ENCODE measurements at regions not wholly inside any gene's neighbourhood (a gene's known extent, or its start where the extent isn't known, plus 50 kb on each side); places are given as distances from the start of the nearest gene placed in this dataset.

DNA sequence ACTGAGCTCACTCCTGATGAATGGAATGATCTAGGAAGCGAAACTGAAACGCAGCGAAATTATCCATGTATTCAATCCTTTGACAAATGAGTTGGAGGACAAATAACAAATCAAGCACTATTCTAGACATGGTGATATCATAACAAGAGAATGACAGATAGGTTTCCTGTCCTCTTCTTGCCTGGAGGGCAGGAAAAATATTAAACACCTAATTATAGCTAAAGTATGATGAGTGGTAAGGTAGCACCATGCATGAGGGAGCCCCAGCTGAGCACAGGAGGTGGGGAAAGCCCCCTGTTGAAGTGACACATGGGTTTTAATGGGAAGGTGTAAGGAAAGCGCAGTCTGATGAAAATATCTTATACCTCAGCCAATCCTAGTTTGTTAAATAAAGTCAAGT lies 225.2 kb downstream of the NPR3 start:
- no peak overlapping the region for H3K23ac ChIP-seq (ENCODE audit: low read length)
- no peak overlapping the region for H2BK120ac ChIP-seq (ENCODE audit: insufficient read depth, low read length, poor library complexity)
- no peak overlapping the region for H3K4ac ChIP-seq (ENCODE audit: low read depth, low read length)
- H3K4me1 ChIP-seq (ENCODE audit: control insufficient read depth in 1 of 2, insufficient read depth in 2 of 2, low read length in 2 of 2) = no peaks in the 10 kb centered on the region
- H3K9me3 ChIP-seq (ENCODE audit: insufficient read depth, low read depth, low read length) = no peaks in the 10 kb centered on the region
- WGBS (ENCODE audit: extremely low coverage, insufficient coverage, insufficient read length) = no CpG with 5 or more reads among the region's 4 CpGs
- no peaks in the 10 kb centered on the region for H3K27me3 ChIP-seq (ENCODE audit: insufficient read depth, low read length)
- H3K4me2 ChIP-seq (ENCODE audit: low read length) = no peak overlapping the region
- no peak overlapping the region for H2AK5ac ChIP-seq (ENCODE audit: low read length)
- no peaks in the 10 kb centered on the region for H3K79me1 ChIP-seq (ENCODE audit: low read length)
- no peak overlapping the region for H2BK5ac ChIP-seq (ENCODE audit: low read depth, low read length, poor library complexity)
- H3K9ac ChIP-seq (ENCODE audit: low read length) = no peak overlapping the region
- no peak overlapping the region for H3K18ac ChIP-seq (ENCODE audit: low read length)
- no peak overlapping the region for H3K14ac ChIP-seq (ENCODE audit: low read length)
- H4K8ac ChIP-seq (ENCODE audit: low read depth, low read length) = no peak overlapping the region
- H2BK12ac ChIP-seq (ENCODE audit: low read length) = no peak overlapping the region
- no peaks in the 10 kb centered on the region for H3K79me2 ChIP-seq (ENCODE audit: control insufficient read depth, insufficient read depth, low read length, poor library complexity)
- H3K27ac ChIP-seq (ENCODE audit: low read depth, low read length) = no peak overlapping the region
- no peak overlapping the region for H2AFZ ChIP-seq (ENCODE audit: insufficient read depth, low read length, poor library complexity)
- no peak overlapping the region for H3K4me3 ChIP-seq (ENCODE audit: low read depth, low read length)
- peak in 1 of 2 donors; percentile 3 for DNase-seq
- H4K91ac ChIP-seq (ENCODE audit: low read depth, low read length) = no peak overlapping the region
- H4K12ac ChIP-seq (ENCODE audit: low read depth, low read length) = no peak overlapping the region
- no peaks in the 10 kb centered on the region for H3K36me3 ChIP-seq (ENCODE audit: control insufficient read depth in 1 of 2, insufficient read depth in 2 of 2, low read length in 2 of 2)

DNA sequence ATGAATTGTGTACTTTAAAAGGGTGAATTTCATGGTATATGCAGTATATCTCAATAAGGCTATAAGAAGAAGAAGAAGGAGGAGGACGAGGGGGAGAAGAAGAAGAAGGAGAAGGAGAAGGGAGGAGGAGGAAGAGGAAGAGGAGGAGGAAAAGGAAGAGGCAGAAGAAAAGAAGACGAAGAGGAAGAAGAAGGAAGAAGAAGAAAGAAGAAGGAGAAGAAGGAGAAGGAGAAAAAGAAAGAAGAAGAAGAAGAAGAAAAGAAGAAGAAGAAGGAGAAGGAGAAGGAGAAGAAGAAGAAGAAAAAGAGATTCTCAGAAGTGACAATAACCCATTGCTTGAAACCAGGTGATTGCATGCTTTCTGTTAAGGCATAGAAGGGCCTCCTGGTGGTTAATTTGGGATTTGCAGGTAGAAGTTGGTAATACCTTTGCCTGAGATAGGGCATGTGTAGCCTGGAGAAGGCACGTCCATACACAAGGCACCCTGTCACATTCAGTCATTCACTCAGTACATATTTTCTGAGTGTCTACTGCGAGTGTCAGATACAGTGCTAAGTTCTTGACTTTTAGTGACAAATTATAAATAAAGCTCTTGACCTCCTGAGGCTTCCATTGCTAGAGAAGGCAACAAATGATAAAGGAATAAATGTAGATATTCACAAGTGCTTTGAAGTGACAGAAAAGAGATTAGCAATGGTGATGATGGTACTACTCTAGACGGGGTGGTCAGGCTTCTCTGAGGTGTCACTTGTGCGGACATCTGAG lies 231.3 kb downstream of the NPR3 start:
- WGBS (ENCODE audit: extremely low coverage, insufficient coverage, insufficient read length) = no CpG with 5 or more reads among the region's 6 CpGs
- H2BK12ac ChIP-seq (ENCODE audit: low read length) = no peak overlapping the region

GRCh38 chr5:32949286-32949970 lies 238.3 kb downstream of the NPR3 start:
- no peak overlapping the region for H2BK120ac ChIP-seq (ENCODE audit: insufficient read depth, low read length, poor library complexity)
- H2AFZ ChIP-seq (ENCODE audit: insufficient read depth, low read length, poor library complexity) = no peak overlapping the region
- H3K9me3 ChIP-seq (ENCODE audit: insufficient read depth, low read depth, low read length) = no peaks in the 10 kb centered on the region
- no peaks in the 10 kb centered on the region for H3K36me3 ChIP-seq (ENCODE audit: control insufficient read depth in 1 of 2, insufficient read depth in 2 of 2, low read length in 2 of 2)
- no peak overlapping the region for H2BK5ac ChIP-seq (ENCODE audit: low read depth, low read length, poor library complexity)
- no peak overlapping the region for H3K27ac ChIP-seq (ENCODE audit: low read depth, low read length)
- H3K27me3 ChIP-seq (ENCODE audit: insufficient read depth, low read length) = no peaks in the 10 kb centered on the region
- no peak overlapping the region for H3K23ac ChIP-seq (ENCODE audit: low read length)
- no peaks in the 10 kb centered on the region for H3K79me1 ChIP-seq (ENCODE audit: low read length)
- H3K4me3 ChIP-seq (ENCODE audit: low read depth, low read length) = no peak overlapping the region
- H2AK5ac ChIP-seq (ENCODE audit: low read length) = no peak overlapping the region
- H3K4ac ChIP-seq (ENCODE audit: low read depth, low read length) = no peak overlapping the region
- no peak overlapping the region for H3K18ac ChIP-seq (ENCODE audit: low read length)
- no peak overlapping the region for H4K12ac ChIP-seq (ENCODE audit: low read depth, low read length)
- H4K91ac ChIP-seq (ENCODE audit: low read depth, low read length) = no peak overlapping the region
- H3K4me2 ChIP-seq (ENCODE audit: low read length) = no peak overlapping the region
- no peaks in the 10 kb centered on the region for H3K4me1 ChIP-seq (ENCODE audit: control insufficient read depth in 1 of 2, insufficient read depth in 2 of 2, low read length in 2 of 2)
- no CpG with 5 or more reads among the region's 6 CpGs for WGBS (ENCODE audit: extremely low coverage, insufficient coverage, insufficient read length)
- no peak overlapping the region for H2BK12ac ChIP-seq (ENCODE audit: low read length)
- H3K79me2 ChIP-seq (ENCODE audit: control insufficient read depth, insufficient read depth, low read length, poor library complexity) = no peaks in the 10 kb centered on the region
- no peak overlapping the region for H3K9ac ChIP-seq (ENCODE audit: low read length)
- no peak overlapping the region for H4K8ac ChIP-seq (ENCODE audit: low read depth, low read length)
- DNase-seq = no peak
- H3K14ac ChIP-seq (ENCODE audit: low read length) = no peak overlapping the region

More for the DNA sequence above, 231.3 kb downstream of the NPR3 start:
- no peak overlapping the region for H2AFZ ChIP-seq (ENCODE audit: insufficient read depth, low read length, poor library complexity)
- H3K4me1 ChIP-seq (ENCODE audit: control insufficient read depth in 1 of 2, insufficient read depth in 2 of 2, low read length in 2 of 2) = no peaks in the 10 kb centered on the region
- no peaks in the 10 kb centered on the region for H3K79me1 ChIP-seq (ENCODE audit: low read length)
- H2BK120ac ChIP-seq (ENCODE audit: insufficient read depth, low read length, poor library complexity) = no peak overlapping the region
- no peak overlapping the region for H3K23ac ChIP-seq (ENCODE audit: low read length)
- H3K27me3 ChIP-seq (ENCODE audit: insufficient read depth, low read length) = no peaks in the 10 kb centered on the region
- no peak overlapping the region for H3K4me2 ChIP-seq (ENCODE audit: low read length)
- H3K4ac ChIP-seq (ENCODE audit: low read depth, low read length) = no peak overlapping the region
- no peaks in the 10 kb centered on the region for H3K36me3 ChIP-seq (ENCODE audit: control insufficient read depth in 1 of 2, insufficient read depth in 2 of 2, low read length in 2 of 2)
- no peak overlapping the region for H4K8ac ChIP-seq (ENCODE audit: low read depth, low read length)
- peak; percentile 31 to 62 for DNase-seq
- no peak overlapping the region for H3K9ac ChIP-seq (ENCODE audit: low read length)
- H2BK5ac ChIP-seq (ENCODE audit: low read depth, low read length, poor library complexity) = no peak overlapping the region
- H3K79me2 ChIP-seq (ENCODE audit: control insufficient read depth, insufficient read depth, low read length, poor library complexity) = no peaks in the 10 kb centered on the region
- H4K12ac ChIP-seq (ENCODE audit: low read depth, low read length) = no peak overlapping the region
- no peak overlapping the region for H4K91ac ChIP-seq (ENCODE audit: low read depth, low read length)
- H3K27ac ChIP-seq (ENCODE audit: low read depth, low read length) = no peak overlapping the region
- H3K9me3 ChIP-seq (ENCODE audit: insufficient read depth, low read depth, low read length) = no peaks in the 10 kb centered on the region
- H2AK5ac ChIP-seq (ENCODE audit: low read length) = no peak overlapping the region
- H3K4me3 ChIP-seq (ENCODE audit: low read depth, low read length) = no peak overlapping the region
- H3K18ac ChIP-seq (ENCODE audit: low read length) = no peak overlapping the region
- H3K14ac ChIP-seq (ENCODE audit: low read length) = no peak overlapping the region

GRCh38 chr5:32951003-32951402 lies 239.9 kb downstream of the NPR3 start:
- H2AK5ac ChIP-seq (ENCODE audit: low read length) = no peak overlapping the region
- H2BK12ac ChIP-seq (ENCODE audit: low read length) = no peak overlapping the region
- no peaks in the 10 kb centered on the region for H3K36me3 ChIP-seq (ENCODE audit: control insufficient read depth in 1 of 2, insufficient read depth in 2 of 2, low read length in 2 of 2)
- H2AFZ ChIP-seq (ENCODE audit: insufficient read depth, low read length, poor library complexity) = no peak overlapping the region
- no peaks in the 10 kb centered on the region for H3K9me3 ChIP-seq (ENCODE audit: insufficient read depth, low read depth, low read length)
- no peaks in the 10 kb centered on the region for H3K79me1 ChIP-seq (ENCODE audit: low read length)
- no peak overlapping the region for H4K91ac ChIP-seq (ENCODE audit: low read depth, low read length)
- H3K79me2 ChIP-seq (ENCODE audit: control insufficient read depth, insufficient read depth, low read length, poor library complexity) = no peaks in the 10 kb centered on the region
- no peak overlapping the region for H3K4ac ChIP-seq (ENCODE audit: low read depth, low read length)
- H3K4me2 ChIP-seq (ENCODE audit: low read length) = no peak overlapping the region
- no peak overlapping the region for H3K27ac ChIP-seq (ENCODE audit: low read depth, low read length)
- no peak overlapping the region for H2BK5ac ChIP-seq (ENCODE audit: low read depth, low read length, poor library complexity)
- no peaks in the 10 kb centered on the region for H3K4me1 ChIP-seq (ENCODE audit: control insufficient read depth in 1 of 2, insufficient read depth in 2 of 2, low read length in 2 of 2)
- H4K12ac ChIP-seq (ENCODE audit: low read depth, low read length) = no peak overlapping the region
- no peak for DNase-seq
- no peak overlapping the region for H3K18ac ChIP-seq (ENCODE audit: low read length)
- H3K27me3 ChIP-seq (ENCODE audit: insufficient read depth, low read length) = no peaks in the 10 kb centered on the region
- H3K23ac ChIP-seq (ENCODE audit: low read length) = no peak overlapping the region
- H4K8ac ChIP-seq (ENCODE audit: low read depth, low read length) = no peak overlapping the region
- H3K9ac ChIP-seq (ENCODE audit: low read length) = no peak overlapping the region
- no peak overlapping the region for H3K4me3 ChIP-seq (ENCODE audit: low read depth, low read length)
- no peak overlapping the region for H3K14ac ChIP-seq (ENCODE audit: low read length)
- H2BK120ac ChIP-seq (ENCODE audit: insufficient read depth, low read length, poor library complexity) = no peak overlapping the region
